ENCODE measurements at regions not wholly inside any gene's neighbourhood (a gene's known extent, or its start where the extent isn't known, plus 50 kb on each side); places are given as distances from the start of the nearest gene placed in this dataset.

DNA sequence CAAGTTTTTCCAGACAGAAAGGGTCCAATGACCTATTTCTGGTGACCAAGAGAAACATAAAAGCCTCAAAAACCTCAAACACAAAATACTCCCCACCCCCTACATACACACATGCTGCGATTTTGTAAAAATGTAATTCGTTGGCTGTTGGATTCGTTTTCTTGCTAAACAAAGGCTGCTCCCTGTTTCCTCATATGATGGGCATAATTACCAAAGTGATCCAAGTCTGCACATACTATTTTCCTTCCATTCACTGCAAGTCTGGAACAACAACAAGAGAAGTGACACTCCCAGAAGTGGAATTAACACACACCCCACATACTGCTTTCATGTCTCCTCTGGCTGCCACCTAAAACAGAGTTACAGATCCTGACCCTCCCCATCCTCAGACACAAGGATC lies 131.9 kb downstream of the RAP2A start:
- Histone ChIP-seq H3K4me1 (ENCODE audit: insufficient read depth, low read length) (peaks cover 39% of the 10 kb centered on the region), H3K27me3 (ENCODE audit: control insufficient read depth in 1 of 2, insufficient read depth in 2 of 2, low read length in 2 of 2) (no peaks in the 10 kb centered on the region), H4K20me1 (ENCODE audit: insufficient read depth, low read length) (no peaks in the 10 kb centered on the region), H3K36me3 (replicated peaks in 1 of 2; ENCODE audit: control insufficient read depth in 1 of 2, insufficient read depth in 2 of 2, low read length in 2 of 2) (no peaks in the 10 kb centered on the region), H3K27ac (ENCODE audit: extremely low read length, insufficient read depth, low read length) (no peak overlapping the region), H3K4me2 (ENCODE audit: low read depth, low read length) (no peak overlapping the region), H3K4me3 (replicated peaks in 1 of 3; ENCODE audit: insufficient read depth in 1 of 3, low read depth in 2 of 3, low read length in 3 of 3) (no peak overlapping the region), H3K9me3 (ENCODE audit: low read length) (no peaks in the 10 kb centered on the region), H3K79me2 (ENCODE audit: insufficient read depth, low read length) (no peaks in the 10 kb centered on the region), H2AFZ (ENCODE audit: low read length) (no peak overlapping the region), H3K9ac (ENCODE audit: insufficient read depth, low read depth, low read length) (no peak overlapping the region)
- DNase-seq (ENCODE audit: low spot score) (no peak), FAIRE-seq (no peak), ATAC-seq (no peak)
- WGBS (ENCODE audit: low lambda C conversion rate): 40% methylated on average over 3 of the region's 3 CpGs
- in situ Hi-C loops (cut with HindIII; ENCODE audit: extremely low pct_ligation_motif_present, low pct_unique_long_range_greater_than_20kb): no loop called here
- BruUV-seq (replicated peaks): no TSS peak
- CTCF ChIA-PET (ENCODE audit: low intra/inter-chr PET ratio, low total read pairs): no interaction called here
- intact Hi-C loops (cut with micrococcal nuclease; ENCODE audit: unreplicated experiment): no loop called here
- TF ChIP-seq, protein P1, sequence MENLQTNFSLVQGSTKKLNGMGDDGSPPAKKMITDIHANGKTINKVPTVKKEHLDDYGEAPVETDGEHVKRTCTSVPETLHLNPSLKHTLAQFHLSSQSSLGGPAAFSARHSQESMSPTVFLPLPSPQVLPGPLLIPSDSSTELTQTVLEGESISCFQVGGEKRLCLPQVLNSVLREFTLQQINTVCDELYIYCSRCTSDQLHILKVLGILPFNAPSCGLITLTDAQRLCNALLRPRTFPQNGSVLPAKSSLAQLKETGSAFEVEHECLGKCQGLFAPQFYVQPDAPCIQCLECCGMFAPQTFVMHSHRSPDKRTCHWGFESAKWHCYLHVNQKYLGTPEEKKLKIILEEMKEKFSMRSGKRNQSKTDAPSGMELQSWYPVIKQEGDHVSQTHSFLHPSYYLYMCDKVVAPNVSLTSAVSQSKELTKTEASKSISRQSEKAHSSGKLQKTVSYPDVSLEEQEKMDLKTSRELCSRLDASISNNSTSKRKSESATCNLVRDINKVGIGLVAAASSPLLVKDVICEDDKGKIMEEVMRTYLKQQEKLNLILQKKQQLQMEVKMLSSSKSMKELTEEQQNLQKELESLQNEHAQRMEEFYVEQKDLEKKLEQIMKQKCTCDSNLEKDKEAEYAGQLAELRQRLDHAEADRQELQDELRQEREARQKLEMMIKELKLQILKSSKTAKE (CRISPR knock-in tag; IDR thresholded peaks at IDR 0.05; ENCODE audit: borderline replicate concordance): no peak
- TF ChIP-seq PAWR (CRISPR knock-in tag; IDR thresholded peaks at IDR 0.05; ENCODE audit: borderline replicate concordance) (no peak), SP2 (CRISPR knock-in tag; IDR thresholded peaks at IDR 0.05) (no peak)
- TF ChIP-seq, protein P2, sequence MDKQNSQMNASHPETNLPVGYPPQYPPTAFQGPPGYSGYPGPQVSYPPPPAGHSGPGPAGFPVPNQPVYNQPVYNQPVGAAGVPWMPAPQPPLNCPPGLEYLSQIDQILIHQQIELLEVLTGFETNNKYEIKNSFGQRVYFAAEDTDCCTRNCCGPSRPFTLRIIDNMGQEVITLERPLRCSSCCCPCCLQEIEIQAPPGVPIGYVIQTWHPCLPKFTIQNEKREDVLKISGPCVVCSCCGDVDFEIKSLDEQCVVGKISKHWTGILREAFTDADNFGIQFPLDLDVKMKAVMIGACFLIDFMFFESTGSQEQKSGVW (CRISPR knock-in tag; IDR thresholded peaks at IDR 0.05; ENCODE audit: borderline replicate concordance): no peak
- TF ChIP-seq, protein P3, sequence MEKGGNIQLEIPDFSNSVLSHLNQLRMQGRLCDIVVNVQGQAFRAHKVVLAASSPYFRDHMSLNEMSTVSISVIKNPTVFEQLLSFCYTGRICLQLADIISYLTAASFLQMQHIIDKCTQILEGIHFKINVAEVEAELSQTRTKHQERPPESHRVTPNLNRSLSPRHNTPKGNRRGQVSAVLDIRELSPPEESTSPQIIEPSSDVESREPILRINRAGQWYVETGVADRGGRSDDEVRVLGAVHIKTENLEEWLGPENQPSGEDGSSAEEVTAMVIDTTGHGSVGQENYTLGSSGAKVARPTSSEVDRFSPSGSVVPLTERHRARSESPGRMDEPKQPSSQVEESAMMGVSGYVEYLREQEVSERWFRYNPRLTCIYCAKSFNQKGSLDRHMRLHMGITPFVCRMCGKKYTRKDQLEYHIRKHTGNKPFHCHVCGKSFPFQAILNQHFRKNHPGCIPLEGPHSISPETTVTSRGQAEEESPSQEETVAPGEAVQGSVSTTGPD (CRISPR knock-in tag; IDR thresholded peaks at IDR 0.05): no peak
- POLR2A ChIA-PET: no interaction called here
